Dermis blood vessel endothelial cell (primary cell): ENCODE measurements at regions not wholly inside any gene's neighbourhood (a gene's known extent, or its start where the extent isn't known, plus 50 kb on each side); places are given as distances from the start of the nearest gene placed in this dataset.
A peak's percentile ranks its signal among the peaks of the same experiment; 100 is the strongest.

Experiments
- DNase-seq: peaks from one replicate; pipeline ENCODE4 v3.0.0; 2010

- no peak for DNase-seq
Observed at GRCh38 chr14:83347874-83348273, 1814.2 kb upstream of the SEL1L start.

GRCh38 chr14:83355609-83356008 is 1822.0 kb upstream of the SEL1L start:
- no peak for DNase-seq

- DNase-seq: no peak
Observed at GRCh38 chr14:83356080-83356479, 1822.4 kb upstream of the SEL1L start.

GRCh38 chr14:83372271-83372670 is 1838.6 kb upstream of the SEL1L start:
- no peak for DNase-seq

- no peak for DNase-seq
Observed at GRCh38 chr14:83379436-83379835, 1845.8 kb upstream of the SEL1L start.

GRCh38 chr14:83384253-83384652 is 1850.6 kb upstream of the SEL1L start:
- no peak for DNase-seq

GRCh38 chr14:83395321-83395720 is 1861.7 kb upstream of the SEL1L start:
- DNase-seq: no peak

- no peak for DNase-seq
Observed at GRCh38 chr14:83416476-83416875, 1882.8 kb upstream of the SEL1L start.

- no peak for DNase-seq
Observed at GRCh38 chr14:83419420-83419819, 1885.8 kb upstream of the SEL1L start.

GRCh38 chr14:83421711-83422110 is 1888.1 kb upstream of the SEL1L start:
- DNase-seq: no peak

- no peak for DNase-seq
Observed at GRCh38 chr14:83425138-83425537, 1891.5 kb upstream of the SEL1L start.

- DNase-seq: no peak
Observed at GRCh38 chr14:83425706-83426105, 1892.1 kb upstream of the SEL1L start.

GRCh38 chr14:83433618-83434017 is 1900.0 kb upstream of the SEL1L start:
- no peak for DNase-seq

GRCh38 chr14:83441801-83442200 is 1908.1 kb upstream of the SEL1L start:
- no peak for DNase-seq

- no peak for DNase-seq
Observed at GRCh38 chr14:83455561-83455960, 1921.9 kb upstream of the SEL1L start.

- no peak for DNase-seq
Observed at GRCh38 chr14:83461521-83461920, 1927.9 kb upstream of the SEL1L start.

GRCh38 chr14:83462759-83463158 is 1929.1 kb upstream of the SEL1L start:
- DNase-seq: no peak

- peak; percentile 2 for DNase-seq
Observed at GRCh38 chr14:83463500-83464098, 1929.9 kb upstream of the SEL1L start.

- no peak for DNase-seq
Observed at GRCh38 chr14:83467811-83468210, 1934.2 kb upstream of the SEL1L start.

- DNase-seq: no peak
Observed at GRCh38 chr14:83470466-83470865, 1936.8 kb upstream of the SEL1L start.

- no peak for DNase-seq
Observed at GRCh38 chr14:83470959-83471695, 1937.5 kb upstream of the SEL1L start.

GRCh38 chr14:83473416-83474235 is 1940.0 kb upstream of the SEL1L start:
- peak; percentile 0 for DNase-seq

GRCh38 chr14:83478741-83479140 is 1945.1 kb upstream of the SEL1L start:
- DNase-seq: no peak

GRCh38 chr14:83483063-83483462 is 1949.4 kb upstream of the SEL1L start:
- no peak for DNase-seq
